Stomach (tissue), 4 donors: ENCODE measurements at regions not wholly inside any gene's neighbourhood (a gene's known extent, or its start where the extent isn't known, plus 50 kb on each side); places are given as distances from the start of the nearest gene placed in this dataset.

ENCODE experiments used
- CTCF ChIP-seq, 7 experiments: fragments of 450-650 bp in 4 of 7; fragments of 200-600 bp in 3 of 7; sonication (generic) in 3 of 7; IDR thresholded peaks; one replicate each; pipeline ENCODE4 v1.5.1; 2016 to 2019; ENCODE audit warnings: antibody characterized with exemption in 7 of 7, control low read depth in 2 of 7, mild to moderate bottlenecking in 1 of 7
- POLR2A ChIP-seq, 4 donors: fragments of 450-650 bp; IDR thresholded peaks; one replicate each; pipeline ENCODE4 v1.6.1; 2016; ENCODE audit warnings: antibody characterized with exemption in 4 of 4, control low read depth in 2 of 4, mild to moderate bottlenecking in 1 of 4, moderate library complexity in 1 of 4
- POLR2AphosphoS5 ChIP-seq, 3 donors: sonication (generic); formaldehyde crosslinking; IDR thresholded peaks; one replicate each; pipeline ENCODE4 v1.6.1; 2016; ENCODE audit warnings: antibody characterized with exemption in 3 of 3

DNA sequence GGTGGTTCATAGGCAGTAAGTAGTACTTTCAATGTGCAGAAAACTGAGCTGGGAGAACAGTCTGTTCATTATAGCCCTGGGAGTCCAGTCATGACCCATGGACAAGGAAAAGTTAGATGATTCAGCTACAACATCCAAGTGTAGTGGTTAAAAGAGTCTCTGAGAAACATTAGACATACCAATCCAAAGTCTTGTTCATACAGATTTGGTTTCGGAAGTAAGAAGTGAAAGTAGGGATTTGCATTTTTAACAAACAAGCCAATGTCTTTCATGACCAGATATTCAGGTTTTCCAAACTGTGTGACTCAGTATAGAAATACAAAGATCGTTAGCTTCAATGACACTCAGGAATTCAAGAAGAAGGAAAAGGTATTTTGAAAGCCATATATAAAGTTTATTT is 345.3 kb downstream of the SLITRK1 start:
- TF ChIP-seq CTCF (IDR thresholded peaks at IDR 0.05) (no peak), POLR2A (IDR thresholded peaks at IDR 0.05) (no peak), POLR2AphosphoS5 (IDR thresholded peaks at IDR 0.05) (no peak)
